Activated naive CD8-positive, alpha-beta T cell treated with anti-CD3 and anti-CD28 coated beads, Interleukin-2, amount 50 U/mL, for 24 hours (primary cell): ENCODE measurements at regions not wholly inside any gene's neighbourhood (a gene's known extent, or its start where the extent isn't known, plus 50 kb on each side); places are given as distances from the start of the nearest gene placed in this dataset.

Experiments
- ATAC-seq: fragments of 150-1000 bp; cut with Tn5 transposase; one replicate; pipeline ENCODE4 v1.10.0; 2021
- DNase-seq: peaks from one replicate; pipeline ENCODE4 v3.0.0; 2021
- H3K27ac Mint-ChIP-seq: one replicate; pipeline ENCODE4 v1.8.0; 2021; ENCODE audit warnings: mild to moderate bottlenecking, mixed read lengths
- H3K27me3 Mint-ChIP-seq: one replicate; pipeline ENCODE4 v1.8.0; 2021; ENCODE audit warnings: mixed read lengths
- H3K36me3 Mint-ChIP-seq: one replicate; pipeline ENCODE4 v1.8.0; 2021; ENCODE audit warnings: low read depth, mixed read lengths
- H3K4me1 Mint-ChIP-seq: one replicate; pipeline ENCODE4 v1.8.0; 2021; ENCODE audit warnings: mixed read lengths
- H3K4me3 Mint-ChIP-seq: one replicate; pipeline ENCODE4 v1.8.0; 2021; ENCODE audit warnings: mild to moderate bottlenecking, moderate library complexity, mixed read lengths
- H3K9me3 Mint-ChIP-seq: one replicate; pipeline ENCODE4 v1.8.0; 2021; ENCODE audit warnings: mixed read lengths

DNA sequence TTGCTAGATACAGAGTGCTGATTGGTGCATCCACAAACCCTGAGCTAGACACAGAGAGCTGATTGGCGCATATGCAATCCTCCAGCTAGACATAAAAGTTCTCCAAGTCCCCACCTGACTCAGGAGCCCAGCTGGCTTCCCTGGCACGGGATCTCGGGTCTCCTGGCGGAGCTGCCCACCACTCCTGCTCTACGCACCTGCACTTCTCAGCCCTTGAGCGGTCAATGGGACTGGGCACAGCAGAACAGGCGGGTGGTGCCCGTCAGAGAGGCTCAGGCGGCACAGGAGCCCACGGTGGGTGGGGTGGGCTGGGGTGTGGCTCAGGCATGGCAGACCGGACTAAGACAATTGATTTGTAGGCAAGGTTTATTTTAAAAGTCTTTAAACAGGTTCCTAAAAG lies 1365.5 kb downstream of the FAM181B start:
- Mint-ChIP-seq H3K36me3 (no peaks in the 10 kb centered on the region), H3K4me1 (no peaks in the 10 kb centered on the region), H3K9me3 (peaks cover 7% of the 10 kb centered on the region), H3K27ac (no peak overlapping the region), H3K4me3 (no peak overlapping the region), H3K27me3 (no peaks in the 10 kb centered on the region)
- DNase-seq (no peak), ATAC-seq (no peak)

DNA sequence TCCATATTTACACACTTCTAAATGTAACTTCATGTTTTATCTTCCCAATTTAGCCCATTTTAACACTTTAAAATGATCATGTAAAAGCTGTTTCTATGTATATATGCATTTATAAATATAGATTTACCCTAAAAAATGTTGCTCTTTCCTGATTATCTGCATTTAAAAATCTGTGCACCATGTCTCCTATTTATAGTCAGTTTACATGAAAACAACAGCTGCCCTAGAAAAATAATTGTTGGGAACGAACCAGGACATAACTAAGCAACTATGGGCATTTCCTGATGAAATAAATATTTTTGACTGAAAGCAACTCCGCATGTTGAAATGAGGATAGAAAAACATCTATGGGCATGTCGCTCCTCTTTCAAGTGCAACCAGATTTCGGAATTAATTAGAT lies 1368.2 kb downstream of the FAM181B start:
- Mint-ChIP-seq H3K27ac (no peak overlapping the region), H3K27me3 (no peaks in the 10 kb centered on the region), H3K4me1 (no peaks in the 10 kb centered on the region), H3K4me3 (no peak overlapping the region), H3K9me3 (peaks cover 7% of the 10 kb centered on the region), H3K36me3 (no peaks in the 10 kb centered on the region)
- DNase-seq = no peak
- ATAC-seq = no peak

DNA sequence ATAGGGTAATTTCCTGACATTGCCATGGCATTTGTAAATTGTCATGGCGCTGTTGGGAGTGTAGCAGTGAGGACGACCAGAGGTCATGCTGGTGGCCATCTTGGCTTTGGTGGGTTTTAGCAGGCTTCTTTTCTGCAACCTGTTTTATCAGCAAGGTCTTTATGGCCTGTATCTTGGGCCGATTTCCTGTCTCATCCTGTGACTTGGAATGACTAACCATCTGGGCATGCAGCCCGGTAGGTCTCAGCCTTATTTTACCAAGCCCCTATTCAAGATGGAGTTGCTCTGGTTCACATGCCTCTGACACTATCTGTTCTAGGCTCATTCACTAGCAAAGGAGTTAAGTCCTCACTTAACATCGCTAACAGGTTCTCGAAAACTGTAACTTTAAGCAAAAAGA lies 1374.2 kb downstream of the FAM181B start:
- H3K4me3 Mint-ChIP-seq = no peak overlapping the region
- H3K27ac Mint-ChIP-seq = no peak overlapping the region
- no peaks in the 10 kb centered on the region for H3K36me3 Mint-ChIP-seq
- peaks cover 16% of the 10 kb centered on the region for H3K9me3 Mint-ChIP-seq
- H3K4me1 Mint-ChIP-seq = no peaks in the 10 kb centered on the region
- ATAC-seq = no peak
- no peaks in the 10 kb centered on the region for H3K27me3 Mint-ChIP-seq
- no peak for DNase-seq

DNA sequence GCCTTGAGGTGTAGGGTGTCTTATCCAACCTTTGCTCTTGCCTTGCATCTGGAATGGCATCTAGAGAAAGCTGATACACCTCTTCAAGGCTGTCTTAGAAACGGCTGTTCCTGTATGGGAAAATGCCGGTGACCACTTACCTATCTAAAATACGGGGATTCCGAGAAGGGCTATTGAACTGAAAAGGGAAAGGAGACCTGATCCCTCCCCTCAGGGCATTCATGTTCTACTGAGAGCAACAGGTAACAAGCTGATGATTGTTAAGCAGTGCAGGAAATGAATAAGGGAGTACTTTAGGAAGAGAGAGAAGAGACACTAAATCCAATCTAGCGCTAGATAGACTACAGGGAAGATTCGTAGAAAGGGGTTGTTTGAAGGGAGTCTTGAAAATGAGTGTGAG lies 1388.1 kb downstream of the FAM181B start:
- Mint-ChIP-seq H3K27me3 (no peaks in the 10 kb centered on the region), H3K4me3 (no peak overlapping the region), H3K4me1 (no peaks in the 10 kb centered on the region), H3K36me3 (no peaks in the 10 kb centered on the region), H3K27ac (no peak overlapping the region), H3K9me3 (no peaks in the 10 kb centered on the region)
- no peak for ATAC-seq
- no peak for DNase-seq

DNA sequence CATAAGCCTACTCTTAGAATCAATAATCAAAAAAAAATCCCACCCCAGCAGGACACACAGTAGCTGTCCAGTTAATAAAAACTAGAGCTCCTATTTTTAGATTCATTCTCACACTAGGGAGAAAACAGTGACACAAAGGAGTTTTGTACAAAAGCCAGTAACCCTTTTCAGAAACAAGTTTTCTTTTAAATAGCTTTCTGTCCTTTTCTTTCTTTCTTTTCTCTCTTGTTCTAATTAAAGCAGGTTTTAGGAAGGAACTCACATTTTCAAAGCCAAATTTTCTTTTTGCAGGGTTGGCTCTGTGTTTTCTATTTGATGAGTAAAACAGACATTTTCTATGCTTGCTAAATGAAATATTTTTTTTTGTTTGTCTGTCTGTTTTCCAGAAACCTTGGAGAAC lies 1390.7 kb downstream of the FAM181B start:
- Mint-ChIP-seq H3K27me3 (no peaks in the 10 kb centered on the region), H3K36me3 (no peaks in the 10 kb centered on the region), H3K4me3 (no peak overlapping the region), H3K4me1 (no peaks in the 10 kb centered on the region), H3K9me3 (no peaks in the 10 kb centered on the region), H3K27ac (no peak overlapping the region)
- ATAC-seq (no peak), DNase-seq (no peak)

DNA sequence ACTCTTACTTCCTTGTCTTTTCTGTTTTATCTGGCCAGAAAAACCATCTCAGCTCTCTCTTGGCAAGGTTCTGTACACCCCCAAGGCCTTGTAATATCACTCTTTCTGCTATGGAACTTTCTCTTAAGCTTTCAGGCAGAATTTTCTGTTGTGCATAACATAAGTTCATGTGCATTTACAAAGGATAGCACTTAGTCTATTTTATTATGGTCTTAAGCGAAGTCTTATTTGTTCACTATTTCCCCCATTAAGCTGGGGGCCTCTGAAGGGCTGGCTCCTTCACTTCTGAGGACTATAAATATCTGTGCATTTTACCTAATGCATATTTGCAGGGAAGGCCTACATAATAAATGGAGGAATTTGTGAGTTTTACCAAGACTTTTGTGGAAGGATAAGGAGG lies 1393.4 kb downstream of the FAM181B start:
- H3K27me3 Mint-ChIP-seq = no peaks in the 10 kb centered on the region
- no peaks in the 10 kb centered on the region for H3K36me3 Mint-ChIP-seq
- no peak overlapping the region for H3K27ac Mint-ChIP-seq
- no peaks in the 10 kb centered on the region for H3K9me3 Mint-ChIP-seq
- ATAC-seq (no peak), DNase-seq (no peak)
- H3K4me3 Mint-ChIP-seq = no peak overlapping the region
- no peaks in the 10 kb centered on the region for H3K4me1 Mint-ChIP-seq

DNA sequence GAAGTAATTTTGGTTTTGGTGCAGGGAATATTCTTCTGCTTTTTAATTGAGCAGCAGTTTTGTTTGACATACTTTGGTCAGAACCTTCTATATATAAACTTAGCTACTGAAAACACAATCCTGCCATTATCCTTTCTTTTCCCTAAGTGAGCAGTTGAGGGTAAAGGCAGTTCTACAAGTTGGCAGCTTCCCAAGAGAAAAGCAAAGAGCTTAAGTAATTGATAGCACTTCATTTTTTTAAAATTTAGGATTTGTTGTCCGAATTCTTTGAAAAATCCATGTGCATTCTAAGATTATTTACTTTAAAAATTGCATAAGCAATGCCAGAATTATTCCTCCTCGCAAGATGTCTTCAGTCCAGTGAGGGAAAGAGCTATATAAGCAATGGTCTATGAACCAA lies 1394.1 kb downstream of the FAM181B start:
- ATAC-seq = no peak
- Mint-ChIP-seq H3K4me3 (no peak overlapping the region), H3K36me3 (no peaks in the 10 kb centered on the region)

DNA sequence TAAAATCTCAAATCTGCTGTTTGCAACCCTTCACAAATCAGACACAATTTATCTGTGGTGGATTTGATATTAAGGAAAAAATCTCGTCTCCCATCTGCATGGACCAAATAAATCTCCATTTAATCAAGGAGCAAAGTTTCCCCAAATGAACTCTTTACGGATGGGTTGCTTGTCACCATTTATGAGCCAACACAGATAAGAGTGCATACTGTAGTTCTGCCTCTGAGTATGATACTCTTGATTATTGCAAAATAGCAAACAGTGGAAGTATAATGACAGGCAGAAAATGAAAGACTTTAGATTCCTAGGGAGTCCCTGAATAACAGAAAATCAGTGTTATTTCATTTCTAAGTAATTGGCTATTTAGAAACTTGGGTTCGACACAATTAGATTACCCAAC lies 1395.9 kb downstream of the FAM181B start:
- no peak for DNase-seq
- no peak overlapping the region for H3K4me3 Mint-ChIP-seq
- no peaks in the 10 kb centered on the region for H3K4me1 Mint-ChIP-seq
- peaks cover 5% of the 10 kb centered on the region for H3K9me3 Mint-ChIP-seq
- H3K27me3 Mint-ChIP-seq = no peaks in the 10 kb centered on the region
- H3K36me3 Mint-ChIP-seq = no peaks in the 10 kb centered on the region
- no peak overlapping the region for H3K27ac Mint-ChIP-seq
- ATAC-seq = no peak

More for the DNA sequence above, 1394.1 kb downstream of the FAM181B start:
- Mint-ChIP-seq H3K4me1 (no peaks in the 10 kb centered on the region), H3K27me3 (no peaks in the 10 kb centered on the region), H3K9me3 (peaks cover 2% of the 10 kb centered on the region), H3K27ac (no peak overlapping the region)
- no peak for DNase-seq

DNA sequence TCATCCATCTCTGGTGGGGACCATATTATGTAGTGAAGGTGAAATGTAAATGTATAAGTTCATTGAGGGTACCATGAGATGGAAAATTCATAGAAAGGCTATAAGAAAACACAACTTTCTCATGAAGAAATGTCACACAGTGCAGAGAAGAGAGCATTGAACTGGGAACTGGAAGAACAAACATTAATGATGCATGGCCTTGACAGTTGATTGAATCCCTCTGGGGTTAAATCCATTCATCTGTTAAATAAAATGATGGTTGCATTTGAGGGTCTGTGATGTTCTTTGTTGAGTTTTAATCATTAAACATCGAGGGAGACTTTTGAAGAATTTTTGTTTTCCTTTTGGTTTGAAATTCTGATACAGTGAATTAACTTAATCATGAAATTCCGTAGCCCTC lies 1401.4 kb downstream of the FAM181B start:
- ATAC-seq = no peak
- no peak overlapping the region for H3K4me3 Mint-ChIP-seq
- DNase-seq = no peak
- no peaks in the 10 kb centered on the region for H3K4me1 Mint-ChIP-seq
- peaks cover 9% of the 10 kb centered on the region for H3K9me3 Mint-ChIP-seq
- H3K27ac Mint-ChIP-seq = no peak overlapping the region
- no peaks in the 10 kb centered on the region for H3K36me3 Mint-ChIP-seq
- H3K27me3 Mint-ChIP-seq = no peaks in the 10 kb centered on the region

DNA sequence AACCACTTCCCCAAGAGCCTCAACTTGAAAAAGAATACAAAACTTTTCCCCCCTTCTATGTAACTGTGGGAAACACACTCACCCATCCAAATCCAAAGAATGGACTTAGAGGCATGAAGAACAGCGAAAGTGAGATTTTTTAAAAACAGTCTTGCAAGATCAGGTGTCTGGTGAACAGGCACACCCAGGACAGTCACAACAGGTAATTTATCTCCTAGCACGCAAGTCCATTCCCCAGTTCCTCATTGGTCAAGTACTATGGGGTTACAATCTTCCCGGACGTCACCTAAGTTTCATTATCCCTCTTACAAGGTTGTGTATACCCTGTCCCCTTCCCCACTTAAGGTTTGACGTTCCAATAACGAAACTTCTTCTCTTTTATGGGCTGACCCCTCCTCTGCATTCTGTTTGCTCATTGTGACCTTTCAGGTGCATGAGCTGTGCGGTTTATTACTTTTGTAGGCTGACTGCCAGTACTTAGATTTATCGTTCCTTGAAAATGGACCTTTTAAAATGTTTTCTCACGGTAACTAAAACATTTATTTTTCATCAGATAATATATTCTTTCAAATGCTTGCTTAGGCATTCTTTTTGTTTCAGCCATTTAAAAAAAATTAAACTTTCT lies 1401.9 kb downstream of the FAM181B start:
- Mint-ChIP-seq H3K4me1 (no peaks in the 10 kb centered on the region), H3K27me3 (no peaks in the 10 kb centered on the region), H3K9me3 (peaks cover 9% of the 10 kb centered on the region), H3K27ac (no peak overlapping the region), H3K4me3 (no peak overlapping the region), H3K36me3 (no peaks in the 10 kb centered on the region)
- ATAC-seq (no peak), DNase-seq (no peak)

DNA sequence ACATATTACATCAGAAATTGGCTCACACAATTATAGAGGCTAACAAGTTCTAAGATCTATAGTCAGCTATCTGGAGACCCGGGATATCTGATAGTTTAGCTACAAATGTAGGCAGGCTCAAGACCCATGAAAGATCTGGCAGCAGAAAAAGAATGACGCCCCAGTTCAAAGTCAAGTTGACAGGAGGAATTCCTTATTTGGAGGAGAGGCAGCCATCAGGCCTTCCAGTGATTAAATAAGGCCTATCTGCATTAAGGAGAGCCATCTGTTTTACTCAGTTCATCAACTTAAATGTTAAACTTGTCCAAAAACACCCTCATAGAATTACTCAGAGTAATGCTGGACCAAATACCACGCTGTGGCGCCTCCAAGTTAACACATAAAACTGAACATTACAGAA lies 1402.6 kb downstream of the FAM181B start:
- Mint-ChIP-seq H3K27me3 (no peaks in the 10 kb centered on the region), H3K27ac (no peak overlapping the region), H3K4me1 (no peaks in the 10 kb centered on the region), H3K4me3 (no peak overlapping the region), H3K36me3 (no peaks in the 10 kb centered on the region), H3K9me3 (peaks cover 9% of the 10 kb centered on the region)
- DNase-seq = no peak
- ATAC-seq = no peak

DNA sequence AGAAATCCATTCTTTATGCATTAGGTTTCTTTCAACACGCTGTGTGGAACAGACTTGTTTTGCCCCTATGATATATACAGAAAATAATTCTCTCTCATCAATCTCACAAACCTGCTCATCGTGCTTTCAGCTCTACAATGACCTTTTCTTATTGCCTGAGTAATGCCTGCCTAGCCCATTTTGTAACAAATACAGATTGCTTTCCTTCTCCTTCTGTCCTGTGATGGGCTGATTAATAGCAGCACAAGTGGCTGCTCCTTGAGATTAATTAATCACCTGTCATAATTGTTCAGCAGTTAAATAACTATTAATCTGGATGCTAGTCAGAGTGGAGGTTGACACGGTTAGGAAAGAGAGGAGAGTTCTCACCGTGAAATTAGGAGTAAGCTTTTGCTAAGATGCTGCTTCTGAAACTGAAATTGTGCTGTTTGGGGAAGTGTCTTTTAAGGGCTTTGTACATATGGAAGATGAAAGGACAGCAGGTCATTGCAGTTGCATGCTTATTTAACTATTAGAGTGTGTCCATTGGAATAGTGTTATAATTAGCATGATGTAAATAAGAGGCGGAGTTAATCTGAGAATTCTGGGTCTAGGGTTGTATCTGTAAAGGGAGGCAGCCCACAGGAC lies 1430.5 kb downstream of the FAM181B start:
- Mint-ChIP-seq H3K9me3 (peaks cover 12% of the 10 kb centered on the region), H3K27me3 (no peaks in the 10 kb centered on the region), H3K4me3 (no peak overlapping the region), H3K36me3 (no peaks in the 10 kb centered on the region), H3K4me1 (no peaks in the 10 kb centered on the region), H3K27ac (no peak overlapping the region)
- ATAC-seq = no peak
- DNase-seq = no peak

DNA sequence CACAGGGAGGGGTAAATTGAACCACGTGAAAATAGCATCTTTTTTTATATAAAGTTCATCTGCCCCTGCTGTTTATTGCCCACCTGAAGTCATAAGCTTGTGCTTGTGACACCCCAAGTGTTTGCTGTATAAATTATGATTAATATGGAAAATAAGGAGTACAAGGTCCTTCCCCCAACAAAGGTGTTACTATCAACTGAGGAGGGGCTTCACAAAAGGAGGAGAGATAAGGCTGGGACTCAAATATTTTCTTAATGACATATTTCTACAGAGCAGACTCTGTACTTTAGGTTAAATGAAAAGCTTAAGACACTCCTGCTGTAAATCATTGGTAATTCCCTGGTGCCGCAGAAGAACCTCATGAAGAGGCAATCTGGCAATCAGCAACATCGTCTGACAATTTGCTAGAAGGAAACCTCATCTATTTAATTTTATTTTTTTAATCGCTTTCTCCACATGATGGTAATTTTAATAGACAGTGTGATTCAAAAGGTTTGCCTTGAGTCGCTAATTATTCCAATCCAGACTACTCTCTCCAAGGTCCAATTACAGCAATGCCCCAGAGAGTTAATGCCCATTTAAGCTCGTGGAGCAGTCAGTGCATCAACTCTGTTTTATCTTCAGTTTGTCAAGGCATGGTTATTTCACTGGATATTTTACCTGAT lies 1432.4 kb downstream of the FAM181B start:
- no peaks in the 10 kb centered on the region for H3K27me3 Mint-ChIP-seq

DNA sequence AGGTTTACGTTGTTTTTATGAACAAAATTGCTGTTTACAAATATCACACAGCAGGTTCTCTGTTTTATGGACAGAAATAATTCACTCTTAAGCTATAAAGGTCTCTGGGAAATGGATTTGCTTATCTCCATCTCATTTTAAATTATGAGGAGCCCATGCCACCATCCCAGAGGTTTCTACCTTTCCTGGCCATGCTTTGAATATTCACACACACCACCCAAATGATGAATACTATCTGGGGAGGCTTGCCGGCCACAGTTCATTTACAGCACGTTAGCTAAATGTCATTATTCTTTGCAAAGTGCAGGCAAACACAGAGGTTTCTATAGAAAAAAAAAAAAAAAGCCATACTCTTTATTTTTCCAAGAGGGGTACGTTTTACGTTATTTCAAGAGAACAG lies 1446.7 kb downstream of the FAM181B start:
- ATAC-seq (no peak), DNase-seq (no peak)
- Mint-ChIP-seq H3K4me1 (no peaks in the 10 kb centered on the region), H3K9me3 (peaks cover 8% of the 10 kb centered on the region), H3K36me3 (no peaks in the 10 kb centered on the region), H3K27me3 (no peaks in the 10 kb centered on the region), H3K4me3 (no peak overlapping the region), H3K27ac (no peak overlapping the region)

More for the DNA sequence above, 1432.4 kb downstream of the FAM181B start:
- no peak overlapping the region for H3K27ac Mint-ChIP-seq
- peaks cover 12% of the 10 kb centered on the region for H3K9me3 Mint-ChIP-seq
- no peak overlapping the region for H3K4me3 Mint-ChIP-seq
- no peak for DNase-seq
- no peak for ATAC-seq
- no peaks in the 10 kb centered on the region for H3K4me1 Mint-ChIP-seq
- no peaks in the 10 kb centered on the region for H3K36me3 Mint-ChIP-seq

DNA sequence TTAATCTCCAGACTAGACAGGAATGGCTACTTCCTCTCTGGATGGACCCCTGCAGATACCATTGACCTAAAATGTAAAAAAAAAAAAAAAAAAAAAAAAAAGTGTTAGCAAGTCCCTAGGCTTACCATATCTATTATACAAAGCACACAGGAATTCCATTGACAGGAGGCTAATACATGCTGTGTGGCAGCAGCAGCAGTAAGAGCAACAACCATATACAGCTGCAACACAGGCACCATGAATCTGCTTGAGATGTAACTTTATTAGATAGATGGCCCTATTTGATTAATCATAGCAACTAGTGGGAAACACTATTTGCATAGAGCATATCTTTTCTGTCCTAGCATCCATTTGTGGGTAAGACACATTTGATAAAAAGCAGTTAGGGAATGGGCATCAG lies 1447.1 kb downstream of the FAM181B start:
- H3K4me3 Mint-ChIP-seq = no peak overlapping the region

More for the DNA sequence above, 1447.1 kb downstream of the FAM181B start:
- no peak overlapping the region for H3K27ac Mint-ChIP-seq
- H3K9me3 Mint-ChIP-seq = peaks cover 10% of the 10 kb centered on the region
- no peaks in the 10 kb centered on the region for H3K36me3 Mint-ChIP-seq
- no peaks in the 10 kb centered on the region for H3K4me1 Mint-ChIP-seq
- no peak for ATAC-seq
- DNase-seq = no peak
- H3K27me3 Mint-ChIP-seq = no peaks in the 10 kb centered on the region
